GM06990 (cell line): ENCODE measurements at regions not wholly inside any gene's neighbourhood (a gene's known extent, or its start where the extent isn't known, plus 50 kb on each side); places are given as distances from the start of the nearest gene placed in this dataset.

ENCODE experiments used
- DNase-seq: peaks from one replicate; pipeline ENCODE4 v3.0.0-alpha.2; 2011; ENCODE audit not compliant: insufficient read length; ENCODE audit errors: extremely low read depth
- H3K27me3 ChIP-seq: replicated peaks from 2 replicates; pipeline ENCODE4 v1.6.0; 2011; ENCODE audit warnings: low read length; ENCODE audit not compliant: control insufficient read depth, insufficient read depth
- H3K36me3 ChIP-seq: 2 replicates; pipeline ENCODE4 v1.5.1; 2011; ENCODE audit warnings: low read length; ENCODE audit not compliant: control insufficient read depth, insufficient read depth
- H3K4me3 ChIP-seq: replicated peaks from 2 replicates; pipeline ENCODE4 v1.5.1; 2011; ENCODE audit warnings: low read depth, mild to moderate bottlenecking, control low read depth, low read length
- TF ChIP-seq, protein P1 (sequence below): IDR thresholded peaks from 2 replicates; pipeline ENCODE4 v1.5.1; 2011; ENCODE audit warnings: low read length, control low read depth, mild to moderate bottlenecking, inconsistent platforms; ENCODE audit not compliant: insufficient read depth, poor library complexity, severe bottlenecking

DNA sequence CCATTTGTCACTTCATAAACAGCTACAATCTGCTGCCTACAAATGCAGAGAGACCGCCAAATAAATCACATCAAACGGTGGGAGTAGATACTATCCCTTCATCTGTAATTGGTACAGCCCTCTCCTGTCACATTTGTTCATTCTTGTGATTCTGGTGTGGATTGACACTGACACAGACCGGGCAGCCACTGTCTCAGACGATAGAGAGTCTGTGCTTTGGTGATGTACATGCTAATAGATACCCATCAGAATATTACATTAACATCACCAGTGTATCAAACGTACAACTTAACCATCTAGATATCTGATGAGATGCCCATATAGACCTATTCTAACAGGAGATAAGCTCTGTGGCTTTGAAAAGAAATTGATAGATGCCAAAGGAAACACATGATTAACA, 419.7 kb upstream of the ZEB2 start:
- no peaks in the 10 kb centered on the region for H3K27me3 ChIP-seq
- TF ChIP-seq, protein P1, sequence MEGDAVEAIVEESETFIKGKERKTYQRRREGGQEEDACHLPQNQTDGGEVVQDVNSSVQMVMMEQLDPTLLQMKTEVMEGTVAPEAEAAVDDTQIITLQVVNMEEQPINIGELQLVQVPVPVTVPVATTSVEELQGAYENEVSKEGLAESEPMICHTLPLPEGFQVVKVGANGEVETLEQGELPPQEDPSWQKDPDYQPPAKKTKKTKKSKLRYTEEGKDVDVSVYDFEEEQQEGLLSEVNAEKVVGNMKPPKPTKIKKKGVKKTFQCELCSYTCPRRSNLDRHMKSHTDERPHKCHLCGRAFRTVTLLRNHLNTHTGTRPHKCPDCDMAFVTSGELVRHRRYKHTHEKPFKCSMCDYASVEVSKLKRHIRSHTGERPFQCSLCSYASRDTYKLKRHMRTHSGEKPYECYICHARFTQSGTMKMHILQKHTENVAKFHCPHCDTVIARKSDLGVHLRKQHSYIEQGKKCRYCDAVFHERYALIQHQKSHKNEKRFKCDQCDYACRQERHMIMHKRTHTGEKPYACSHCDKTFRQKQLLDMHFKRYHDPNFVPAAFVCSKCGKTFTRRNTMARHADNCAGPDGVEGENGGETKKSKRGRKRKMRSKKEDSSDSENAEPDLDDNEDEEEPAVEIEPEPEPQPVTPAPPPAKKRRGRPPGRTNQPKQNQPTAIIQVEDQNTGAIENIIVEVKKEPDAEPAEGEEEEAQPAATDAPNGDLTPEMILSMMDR: no peak

DNA sequence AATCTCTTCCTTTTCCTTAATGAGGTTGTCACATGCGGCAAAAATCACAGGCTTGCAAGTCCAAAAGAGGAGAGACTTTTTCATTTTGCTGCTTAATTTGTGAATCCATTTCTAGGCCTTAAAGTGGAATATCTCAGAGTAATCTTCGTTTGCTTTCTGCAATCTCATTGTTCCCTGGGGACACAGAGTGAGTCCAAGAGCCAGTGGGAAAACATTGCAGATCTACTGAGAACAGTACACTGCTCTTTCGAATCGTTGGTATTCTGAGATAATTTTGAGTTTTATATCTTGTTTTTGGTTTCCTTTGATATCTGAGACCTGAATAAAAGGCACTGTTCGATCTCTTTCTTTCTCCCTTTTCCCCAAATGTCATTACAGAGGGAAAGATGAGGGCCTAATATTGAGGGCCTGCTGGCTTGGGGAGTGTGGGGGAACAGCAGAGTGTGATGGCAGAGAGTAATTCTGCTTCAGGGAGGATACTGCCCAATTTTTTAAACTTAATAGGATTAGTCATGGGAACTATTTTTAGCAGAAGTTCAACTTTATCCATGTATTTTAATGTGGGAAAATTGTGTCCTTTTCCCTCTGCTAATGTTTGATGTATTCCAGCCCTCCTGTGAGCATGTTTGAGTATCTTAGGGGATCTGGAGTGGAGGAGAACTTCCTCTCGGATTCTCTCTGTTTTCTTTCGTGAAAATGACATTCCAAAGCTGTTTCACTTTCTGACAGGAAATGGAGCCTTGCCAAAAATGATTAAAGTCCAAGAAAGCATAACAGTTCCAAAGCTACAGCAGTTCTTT, 418.2 kb upstream of the ZEB2 start:
- Histone ChIP-seq H3K4me3 (no peak overlapping the region), H3K36me3 (no peaks in the 10 kb centered on the region), H3K27me3 (no peaks in the 10 kb centered on the region)
- no peak for DNase-seq
- TF ChIP-seq, protein P1: no peak

More for the DNA sequence above, 419.7 kb upstream of the ZEB2 start:
- Histone ChIP-seq H3K4me3 (no peak overlapping the region), H3K36me3 (no peaks in the 10 kb centered on the region)
- no peak for DNase-seq

DNA sequence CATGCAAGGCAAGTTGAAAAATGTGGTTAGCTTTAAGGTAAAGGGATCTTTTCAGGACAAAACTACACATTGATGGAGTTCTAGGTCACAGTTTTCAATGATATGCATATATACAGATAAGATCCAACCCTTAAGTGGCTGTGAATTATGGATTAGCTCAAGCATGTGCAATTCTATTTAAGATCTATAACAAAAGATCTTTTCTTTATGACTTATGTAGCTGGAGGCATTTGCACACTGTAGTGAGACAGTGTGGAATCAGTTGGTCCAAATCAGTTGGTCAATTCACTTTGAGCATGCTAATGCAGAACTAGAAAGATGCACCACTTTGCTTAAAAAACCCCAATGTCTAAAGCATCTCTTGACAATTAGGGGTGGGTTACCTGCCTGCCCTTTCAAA, 417.1 kb upstream of the ZEB2 start:
- no peak for DNase-seq
- H3K27me3 ChIP-seq: no peaks in the 10 kb centered on the region
- no peak overlapping the region for H3K4me3 ChIP-seq
- no peaks in the 10 kb centered on the region for H3K36me3 ChIP-seq
- TF ChIP-seq, protein P1: no peak

DNA sequence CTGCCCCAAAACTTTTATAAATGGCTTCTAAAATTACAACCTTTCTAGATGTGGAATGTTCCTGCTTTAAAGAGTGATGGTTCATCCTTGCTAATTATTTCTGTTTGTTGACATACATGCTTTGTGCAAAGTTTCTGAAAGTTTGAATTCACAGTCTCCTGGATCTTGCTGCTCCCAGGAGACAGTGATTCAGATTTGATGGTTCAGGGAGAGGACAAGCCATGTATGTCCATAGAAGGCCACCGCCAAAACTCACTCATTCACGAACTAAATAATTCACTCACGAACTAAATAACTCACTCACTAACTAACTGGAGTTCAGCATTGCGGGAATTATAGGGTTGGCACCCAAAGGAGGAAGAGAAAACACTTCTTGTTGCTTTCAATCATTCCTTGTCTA, 416.5 kb upstream of the ZEB2 start:
- H3K36me3 ChIP-seq: no peaks in the 10 kb centered on the region
- no peak for DNase-seq
- H3K27me3 ChIP-seq: no peaks in the 10 kb centered on the region
- TF ChIP-seq, protein P1: no peak
- no peak overlapping the region for H3K4me3 ChIP-seq

DNA sequence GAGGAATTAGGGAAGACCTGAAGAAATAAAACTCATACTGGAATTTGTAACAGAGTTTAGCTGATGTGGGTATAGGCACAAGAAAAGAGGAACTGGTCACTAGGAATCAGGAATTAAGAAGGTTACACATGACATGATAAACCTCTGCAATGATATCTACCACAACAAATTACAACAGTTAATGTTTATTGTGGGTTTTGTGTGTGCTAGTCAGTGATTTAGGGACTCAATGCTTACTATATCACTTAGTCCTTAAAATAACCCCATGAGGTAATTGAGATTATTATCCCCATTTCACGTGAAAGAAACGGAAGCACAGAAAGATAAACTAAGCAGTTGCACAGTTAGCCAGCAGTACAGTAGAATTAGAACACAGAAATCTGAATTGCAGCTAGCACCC, 415.8 kb upstream of the ZEB2 start:
- Histone ChIP-seq H3K27me3 (no peaks in the 10 kb centered on the region), H3K4me3 (no peak overlapping the region), H3K36me3 (no peaks in the 10 kb centered on the region)
- TF ChIP-seq, protein P1: no peak
- no peak for DNase-seq
